ENCODE measurements at regions not wholly inside any gene's neighbourhood (a gene's known extent, or its start where the extent isn't known, plus 50 kb on each side); places are given as distances from the start of the nearest gene placed in this dataset.

GRCh38 chr19:28665748-28666147, 547.2 kb downstream of the UQCRFS1 start:
- TF ChIP-seq, protein P1, sequence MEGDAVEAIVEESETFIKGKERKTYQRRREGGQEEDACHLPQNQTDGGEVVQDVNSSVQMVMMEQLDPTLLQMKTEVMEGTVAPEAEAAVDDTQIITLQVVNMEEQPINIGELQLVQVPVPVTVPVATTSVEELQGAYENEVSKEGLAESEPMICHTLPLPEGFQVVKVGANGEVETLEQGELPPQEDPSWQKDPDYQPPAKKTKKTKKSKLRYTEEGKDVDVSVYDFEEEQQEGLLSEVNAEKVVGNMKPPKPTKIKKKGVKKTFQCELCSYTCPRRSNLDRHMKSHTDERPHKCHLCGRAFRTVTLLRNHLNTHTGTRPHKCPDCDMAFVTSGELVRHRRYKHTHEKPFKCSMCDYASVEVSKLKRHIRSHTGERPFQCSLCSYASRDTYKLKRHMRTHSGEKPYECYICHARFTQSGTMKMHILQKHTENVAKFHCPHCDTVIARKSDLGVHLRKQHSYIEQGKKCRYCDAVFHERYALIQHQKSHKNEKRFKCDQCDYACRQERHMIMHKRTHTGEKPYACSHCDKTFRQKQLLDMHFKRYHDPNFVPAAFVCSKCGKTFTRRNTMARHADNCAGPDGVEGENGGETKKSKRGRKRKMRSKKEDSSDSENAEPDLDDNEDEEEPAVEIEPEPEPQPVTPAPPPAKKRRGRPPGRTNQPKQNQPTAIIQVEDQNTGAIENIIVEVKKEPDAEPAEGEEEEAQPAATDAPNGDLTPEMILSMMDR (conservative IDR thresholded peaks at IDR 0.05 in 1 of 2, IDR thresholded peaks at IDR 0.05 in 1 of 2; ENCODE audit: extremely low read depth in 1 of 2, insufficient read depth in 1 of 2, low read depth in 1 of 2, low read length in 2 of 2), result no peak
- TF ChIP-seq EZH2 (IDR thresholded peaks at IDR 0.05; ENCODE audit: borderline replicate concordance, low read length), result no peak

Measured in mammary epithelial cell (primary cell).